CD14-positive monocyte (primary cell): ENCODE measurements at regions not wholly inside any gene's neighbourhood (a gene's known extent, or its start where the extent isn't known, plus 50 kb on each side); places are given as distances from the start of the nearest gene placed in this dataset.

Source experiments
- DNase-seq, 3 donors: peaks; one replicate each; pipeline ENCODE4 v3.0.0-alpha.2; 2011 to 2022
- H2AFZ ChIP-seq: 2 replicates; pipeline ENCODE4 v1.6.0; 2012; ENCODE audit warnings: mild to moderate bottlenecking, low read depth, low read length, inconsistent platforms; ENCODE audit not compliant: insufficient read depth, poor library complexity, severe bottlenecking
- H3K27ac ChIP-seq, 2 donors: 1 replicate in 1 of 2; 2 replicates in 1 of 2; pipeline ENCODE4 v1.5.1; 2012 to 2013; ENCODE audit warnings: low read length in 2 of 2, control low read depth in 1 of 2, inconsistent platforms in 1 of 2, low read depth in 1 of 2, mild to moderate bottlenecking in 1 of 2
- H3K27me3 ChIP-seq, 2 donors: one replicate each; pipeline versions ENCODE4 v1.6.0 to v1.6.1; 2011 to 2013; ENCODE audit warnings: low read length in 2 of 2; ENCODE audit not compliant: control insufficient read depth in 2 of 2, insufficient read depth in 2 of 2
- H3K36me3 ChIP-seq, 2 donors: replicated peaks in 1 of 2; 1 replicate in 1 of 2; 2 replicates in 1 of 2; pipeline versions ENCODE4 v1.5.1 to v1.6.1; 2012 to 2013; ENCODE audit warnings: low read length in 2 of 2, control low read depth in 1 of 2, inconsistent platforms in 1 of 2, mild to moderate bottlenecking in 1 of 2; ENCODE audit not compliant: insufficient read depth in 2 of 2, control insufficient read depth in 1 of 2
- H3K4me1 ChIP-seq, 2 donors: 1 replicate in 1 of 2; 2 replicates in 1 of 2; pipeline versions ENCODE4 v1.5.1 to v1.6.1; 2012 to 2013; ENCODE audit warnings: low read length in 2 of 2, control low read depth in 1 of 2, inconsistent platforms in 1 of 2, mild to moderate bottlenecking in 1 of 2, moderate library complexity in 1 of 2; ENCODE audit not compliant: insufficient read depth in 2 of 2, control insufficient read depth in 1 of 2
- H3K4me2 ChIP-seq: replicated peaks from 2 replicates; pipeline ENCODE3; 2012; ENCODE audit warnings: low read length, moderate library complexity, mild to moderate bottlenecking; ENCODE audit not compliant: poor library complexity, severe bottlenecking; ENCODE audit errors: extremely low read depth
- H3K4me3 ChIP-seq, 3 experiments: fragments of 200-600 bp in 1 of 3; sonication (generic) in 1 of 3; replicated peaks in 1 of 3; 1 replicate in 2 of 3; 2 replicates in 1 of 3; pipeline ENCODE4 v1.5.1; 2011 to 2013; ENCODE audit warnings: low read length in 3 of 3, mild to moderate bottlenecking in 3 of 3, control low read depth in 2 of 3, low read depth in 2 of 3, inconsistent platforms in 1 of 3, moderate library complexity in 1 of 3
- H3K79me2 ChIP-seq: 2 replicates; pipeline ENCODE4 v1.6.0; 2012; ENCODE audit warnings: mild to moderate bottlenecking, control low read depth, inconsistent platforms, low read length, moderate library complexity; ENCODE audit not compliant: insufficient read depth
- H3K9ac ChIP-seq: 2 replicates; pipeline ENCODE4 v1.6.0; 2017; ENCODE audit warnings: low read length, mild to moderate bottlenecking; ENCODE audit not compliant: insufficient read depth, poor library complexity, severe bottlenecking
- H3K9me3 ChIP-seq, 2 donors: replicated peaks in 1 of 2; 1 replicate in 1 of 2; 2 replicates in 1 of 2; pipeline versions ENCODE4 v1.5.1 to v1.6.1; 2012 to 2013; ENCODE audit warnings: low read length in 2 of 2, control low read depth in 1 of 2; ENCODE audit not compliant: control insufficient read depth in 1 of 2, insufficient read depth in 1 of 2
- H4K20me1 ChIP-seq: 2 replicates; pipeline ENCODE4 v1.6.0; 2012; ENCODE audit warnings: mild to moderate bottlenecking, low read length, control low read depth, moderate library complexity; ENCODE audit not compliant: insufficient read depth
- H3K27ac Mint-ChIP-seq, 7 donors: one replicate each; pipeline ENCODE4 v1.8.0; 2020; ENCODE audit warnings: mild to moderate bottlenecking in 7 of 7, mixed read lengths in 7 of 7, moderate library complexity in 6 of 7, inconsistent platforms in 2 of 7
- H3K27me3 Mint-ChIP-seq, 3 donors: one replicate each; pipeline ENCODE4 v1.8.0; 2021 to 2022; ENCODE audit warnings: low read depth in 3 of 3, mild to moderate bottlenecking in 3 of 3, mixed read lengths in 3 of 3, moderate library complexity in 3 of 3, inconsistent platforms in 1 of 3
- H3K36me3 Mint-ChIP-seq, 2 donors: one replicate each; pipeline ENCODE4 v1.8.0; 2020; ENCODE audit warnings: mixed read lengths in 2 of 2, inconsistent platforms in 1 of 2, mild to moderate bottlenecking in 1 of 2
- H3K4me1 Mint-ChIP-seq: one replicate; pipeline ENCODE4 v1.8.0; 2020; ENCODE audit warnings: mild to moderate bottlenecking, mixed read lengths
- H3K4me3 Mint-ChIP-seq, 2 donors: one replicate each; pipeline ENCODE4 v1.8.0; 2020; ENCODE audit warnings: mild to moderate bottlenecking in 2 of 2, mixed read lengths in 2 of 2, moderate library complexity in 1 of 2
- H3K9me3 Mint-ChIP-seq, 7 donors: one replicate each; pipeline ENCODE4 v1.8.0; 2020 to 2022; ENCODE audit warnings: mixed read lengths in 7 of 7, mild to moderate bottlenecking in 6 of 7, moderate library complexity in 6 of 7, inconsistent platforms in 2 of 7
- CTCF ChIP-seq: fragments of 200-600 bp; IDR thresholded peaks from one replicate; pipeline ENCODE4 v1.8.0; 2022; ENCODE audit warnings: antibody characterized with exemption, mild to moderate bottlenecking
- WGBS: methylation state at CpG from one replicate; pipeline ENCODE4 v1.1.5; 2013; ENCODE audit warnings: missing lambda C conversion rate; ENCODE audit not compliant: insufficient coverage; 5-methylcytosine and 5-hydroxymethylcytosine counted together
- intact Hi-C, 2 donors: fragments of 100-400 bp; cut with micrococcal nuclease; formaldehyde crosslinking; loops; one replicate each; pipeline versions ENCODE4 v1.15.0 to v1.15.1; 2023

- no peaks in the 10 kb centered on the region for H3K36me3 Mint-ChIP-seq
- H3K9me3 Mint-ChIP-seq, result peaks cover 5 to 17% (median 9%) of the 10 kb centered on the region in 7 donors
- H3K36me3 ChIP-seq, result no peaks in the 10 kb centered on the region
- peaks cover 5 to 11% of the 10 kb centered on the region in 2 donors for H3K9me3 ChIP-seq
- no peaks in the 10 kb centered on the region for H3K79me2 ChIP-seq
- H3K4me1 Mint-ChIP-seq, result no peaks in the 10 kb centered on the region
- peaks cover 0 to 8% (median 4%) of the 10 kb centered on the region in 3 donors for H3K27me3 Mint-ChIP-seq
- H3K4me3 Mint-ChIP-seq, result no peak overlapping the region
- no peak for DNase-seq
- no peaks in the 10 kb centered on the region for H3K4me1 ChIP-seq
- no peaks in the 10 kb centered on the region for H3K27me3 ChIP-seq
- no peak for TF ChIP-seq CTCF
- whole genome bisulfite sequencing, result no CpG with 5 or more reads among the region's 5 CpGs
- intact Hi-C loops, result no loop called here
- H2AFZ ChIP-seq, result no peak overlapping the region
- no peak overlapping the region for H3K27ac ChIP-seq
- no peak overlapping the region for H3K4me3 ChIP-seq
- H4K20me1 ChIP-seq, result no peaks in the 10 kb centered on the region
- H3K27ac Mint-ChIP-seq, result no peak overlapping the region
- no peak overlapping the region for H3K9ac ChIP-seq
- no peak overlapping the region for H3K4me2 ChIP-seq
These were observed 109.7 kb downstream of the NUFIP1 start for GRCh38 chr13:44879452-44880058.

DNA sequence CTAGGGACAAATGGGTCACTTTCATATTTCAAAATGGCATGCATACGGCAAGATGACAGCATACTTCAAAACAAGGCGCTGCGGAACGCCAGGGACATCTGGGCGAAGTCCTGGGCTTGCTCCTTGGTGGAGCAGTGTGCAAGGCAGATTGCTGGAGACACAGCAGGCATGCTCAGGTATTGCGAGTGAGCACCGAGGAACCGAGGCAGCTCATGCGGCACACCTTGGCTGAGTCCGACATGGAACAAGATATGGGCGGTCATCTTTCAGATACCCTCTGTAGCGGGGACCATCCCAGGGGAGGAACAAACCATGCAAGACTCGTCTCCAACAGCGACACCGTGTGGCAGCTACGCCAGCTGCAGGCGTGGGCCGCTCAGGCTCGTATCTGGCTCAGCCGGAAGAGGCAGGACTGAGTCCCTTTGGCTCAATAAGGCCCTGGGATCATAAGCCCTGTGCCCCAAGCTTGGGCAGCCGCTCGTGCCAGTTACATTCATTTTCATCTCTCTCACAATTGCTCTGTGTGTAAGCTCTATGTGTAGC is 112.4 kb downstream of the NUFIP1 start:
- WGBS, result 93% methylated on average over 20 of the region's 22 CpGs
- Histone ChIP-seq H3K9me3 (peaks cover 5 to 11% of the 10 kb centered on the region in 2 donors), H3K36me3 (no peaks in the 10 kb centered on the region), H3K27ac (no peak overlapping the region), H4K20me1 (no peaks in the 10 kb centered on the region), H2AFZ (no peak overlapping the region), H3K4me3 (no peak overlapping the region), H3K4me1 (no peaks in the 10 kb centered on the region), H3K27me3 (no peaks in the 10 kb centered on the region), H3K79me2 (no peaks in the 10 kb centered on the region), H3K4me2 (no peak overlapping the region), H3K9ac (no peak overlapping the region)
- no peaks in the 10 kb centered on the region for H3K4me1 Mint-ChIP-seq
- no peaks in the 10 kb centered on the region for H3K36me3 Mint-ChIP-seq
- H3K4me3 Mint-ChIP-seq, result no peak overlapping the region
- DNase-seq, result no peak
- H3K27ac Mint-ChIP-seq, result no peak overlapping the region
- intact Hi-C loops, result no loop called here
- peaks cover 4 to 19% (median 9%) of the 10 kb centered on the region in 7 donors for H3K9me3 Mint-ChIP-seq
- H3K27me3 Mint-ChIP-seq, result peaks cover 0 to 3% (median 3%) of the 10 kb centered on the region in 3 donors
- TF ChIP-seq CTCF, result peak; percentile 34
